ENCODE measurements at regions not wholly inside any gene's neighbourhood (a gene's known extent, or its start where the extent isn't known, plus 50 kb on each side); places are given as distances from the start of the nearest gene placed in this dataset.

DNA sequence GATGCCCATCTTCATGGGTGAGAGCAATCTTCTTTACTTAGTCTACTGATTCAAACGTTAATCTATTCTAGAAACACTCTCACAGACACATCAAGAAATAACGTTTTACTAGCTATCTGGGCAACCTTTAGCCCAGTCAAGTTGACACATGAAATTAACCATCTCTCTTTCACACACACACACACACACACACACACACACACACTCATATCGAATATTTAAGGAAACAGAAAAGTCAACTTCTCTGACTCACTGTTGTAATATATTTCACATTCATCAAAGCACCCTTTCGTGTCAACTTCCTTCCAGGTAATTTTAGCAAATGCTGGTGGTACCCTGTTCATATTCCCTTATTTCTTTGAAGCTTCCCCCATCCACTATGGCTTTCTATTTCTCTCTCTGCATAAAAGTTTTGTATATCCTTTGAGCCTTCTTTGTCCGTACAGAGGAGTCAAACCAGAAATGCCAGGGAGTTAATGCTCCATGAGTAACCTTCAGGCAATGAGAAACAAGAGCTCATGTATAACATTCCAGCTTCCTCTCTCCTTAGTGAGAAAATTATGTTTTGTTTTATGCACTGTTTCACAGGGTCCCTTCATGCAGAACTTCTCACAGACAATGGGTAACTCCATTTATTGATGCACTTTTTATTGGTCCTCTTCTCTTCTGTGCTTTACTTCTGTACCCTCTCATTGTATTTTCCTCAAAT is 335.5 kb upstream of the CBLB start:
- TF ChIP-seq POLR2A (IDR thresholded peaks at IDR 0.05) (no peak), CTCF (IDR thresholded peaks at IDR 0.05) (no peak)

All from uterus (tissue), 2 donors.